B cell (primary cell): ENCODE measurements at regions not wholly inside any gene's neighbourhood (a gene's known extent, or its start where the extent isn't known, plus 50 kb on each side); places are given as distances from the start of the nearest gene placed in this dataset.

Source experiments
- EZH2 ChIP-seq: IDR thresholded peaks from 2 replicates; pipeline ENCODE4 v1.6.1; 2012; ENCODE audit warnings: borderline replicate concordance, low read depth, mild to moderate bottlenecking, moderate library complexity, low read length; ENCODE audit not compliant: insufficient read depth, poor library complexity, severe bottlenecking
- TF ChIP-seq, protein P1 (sequence below): fragments of 200-600 bp; IDR thresholded peaks from one replicate; pipeline ENCODE4 v1.8.0; 2022; ENCODE audit warnings: antibody characterized with exemption, mild to moderate bottlenecking

DNA sequence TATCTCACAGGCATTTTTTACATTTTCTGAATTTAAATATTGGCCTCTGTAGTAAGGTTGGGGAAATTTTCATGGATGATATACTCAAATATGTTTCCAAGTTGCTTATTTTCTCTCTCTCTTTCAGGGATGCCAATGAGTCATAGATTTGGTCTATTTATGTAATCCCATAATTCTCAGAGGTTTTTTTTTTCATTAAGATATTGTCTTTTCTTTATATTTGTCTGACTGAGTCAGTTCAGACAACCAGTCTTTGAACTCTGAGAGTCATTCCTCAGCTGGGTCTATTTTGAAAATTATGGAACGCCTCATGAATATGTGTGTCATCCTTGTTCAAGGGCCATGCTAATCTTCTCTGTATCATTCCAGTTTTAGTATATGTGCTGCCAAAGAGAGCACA is 223.2 kb downstream of the PCSK1 start:
- TF ChIP-seq, protein P1, sequence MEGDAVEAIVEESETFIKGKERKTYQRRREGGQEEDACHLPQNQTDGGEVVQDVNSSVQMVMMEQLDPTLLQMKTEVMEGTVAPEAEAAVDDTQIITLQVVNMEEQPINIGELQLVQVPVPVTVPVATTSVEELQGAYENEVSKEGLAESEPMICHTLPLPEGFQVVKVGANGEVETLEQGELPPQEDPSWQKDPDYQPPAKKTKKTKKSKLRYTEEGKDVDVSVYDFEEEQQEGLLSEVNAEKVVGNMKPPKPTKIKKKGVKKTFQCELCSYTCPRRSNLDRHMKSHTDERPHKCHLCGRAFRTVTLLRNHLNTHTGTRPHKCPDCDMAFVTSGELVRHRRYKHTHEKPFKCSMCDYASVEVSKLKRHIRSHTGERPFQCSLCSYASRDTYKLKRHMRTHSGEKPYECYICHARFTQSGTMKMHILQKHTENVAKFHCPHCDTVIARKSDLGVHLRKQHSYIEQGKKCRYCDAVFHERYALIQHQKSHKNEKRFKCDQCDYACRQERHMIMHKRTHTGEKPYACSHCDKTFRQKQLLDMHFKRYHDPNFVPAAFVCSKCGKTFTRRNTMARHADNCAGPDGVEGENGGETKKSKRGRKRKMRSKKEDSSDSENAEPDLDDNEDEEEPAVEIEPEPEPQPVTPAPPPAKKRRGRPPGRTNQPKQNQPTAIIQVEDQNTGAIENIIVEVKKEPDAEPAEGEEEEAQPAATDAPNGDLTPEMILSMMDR = no peak
- TF ChIP-seq EZH2 = no peak
